ENCODE measurements at regions not wholly inside any gene's neighbourhood (a gene's known extent, or its start where the extent isn't known, plus 50 kb on each side); places are given as distances from the start of the nearest gene placed in this dataset.
"Not testable (repeated sequence)": the region's sequence is repeated elsewhere in the genome, so short reads cannot be mapped to it uniquely, and the experiment has no call there.

GRCh38 chr7:66467887-66468286 is 160.8 kb upstream of the KCTD7 start:
- H3K4me3 ChIP-seq (ENCODE audit: low read depth in 1 of 2, low read length in 2 of 2) = no peak overlapping the region
- no peaks in the 10 kb centered on the region for H3K9me3 ChIP-seq (ENCODE audit: control insufficient read depth in 2 of 2, insufficient read depth in 1 of 2, low read depth in 1 of 2, low read length in 1 of 2)
- no peaks in the 10 kb centered on the region for H3K27me3 ChIP-seq (ENCODE audit: control insufficient read depth in 1 of 2, insufficient read depth in 2 of 2, low read length in 2 of 2)
- H3K27ac ChIP-seq (ENCODE audit: low read depth in 2 of 2, low read length in 1 of 2) = no peak overlapping the region
- H3K36me3 ChIP-seq (ENCODE audit: control insufficient read depth in 2 of 2, insufficient read depth in 2 of 2, low read length in 1 of 2) = peaks cover 0 to 3% of the 10 kb centered on the region in 2 donors
- WGBS, 2 donors = 97 to 98% methylated on average over 2 of the region's 2 CpGs
- H3K4me1 ChIP-seq (ENCODE audit: control insufficient read depth in 2 of 2, insufficient read depth in 2 of 2, low read length in 1 of 2) = no peaks in the 10 kb centered on the region

GRCh38 chr7:66473064-66473463 is 155.6 kb upstream of the KCTD7 start:
- H3K4me3 ChIP-seq (ENCODE audit: low read depth in 1 of 2, low read length in 2 of 2); H3K36me3 ChIP-seq (ENCODE audit: control insufficient read depth in 2 of 2, insufficient read depth in 2 of 2, low read length in 1 of 2); H3K27me3 ChIP-seq (ENCODE audit: control insufficient read depth in 1 of 2, insufficient read depth in 2 of 2, low read length in 2 of 2); H3K9me3 ChIP-seq (ENCODE audit: control insufficient read depth in 2 of 2, insufficient read depth in 1 of 2, low read depth in 1 of 2, low read length in 1 of 2); H3K4me1 ChIP-seq (ENCODE audit: control insufficient read depth in 2 of 2, insufficient read depth in 2 of 2, low read length in 1 of 2); H3K27ac ChIP-seq (ENCODE audit: low read depth in 2 of 2, low read length in 1 of 2): not testable (repeated sequence)
- WGBS, 2 donors = 86 to 89% methylated on average over 3 of the region's 3 CpGs

GRCh38 chr7:66474441-66474840 is 154.2 kb upstream of the KCTD7 start:
- Histone ChIP-seq H3K9me3 (ENCODE audit: control insufficient read depth in 2 of 2, insufficient read depth in 1 of 2, low read depth in 1 of 2, low read length in 1 of 2) (no peaks in the 10 kb centered on the region), H3K27me3 (ENCODE audit: control insufficient read depth in 1 of 2, insufficient read depth in 2 of 2, low read length in 2 of 2) (no peaks in the 10 kb centered on the region), H3K27ac (ENCODE audit: low read depth in 2 of 2, low read length in 1 of 2) (no peak overlapping the region), H3K36me3 (ENCODE audit: control insufficient read depth in 2 of 2, insufficient read depth in 2 of 2, low read length in 1 of 2) (peaks cover 0 to 7% of the 10 kb centered on the region in 2 donors), H3K4me3 (ENCODE audit: low read depth in 1 of 2, low read length in 2 of 2) (no peak overlapping the region), H3K4me1 (ENCODE audit: control insufficient read depth in 2 of 2, insufficient read depth in 2 of 2, low read length in 1 of 2) (no peaks in the 10 kb centered on the region)
- WGBS, 2 donors = 96 to 98% methylated on average over 34 to 45 of the region's 45 CpGs

DNA sequence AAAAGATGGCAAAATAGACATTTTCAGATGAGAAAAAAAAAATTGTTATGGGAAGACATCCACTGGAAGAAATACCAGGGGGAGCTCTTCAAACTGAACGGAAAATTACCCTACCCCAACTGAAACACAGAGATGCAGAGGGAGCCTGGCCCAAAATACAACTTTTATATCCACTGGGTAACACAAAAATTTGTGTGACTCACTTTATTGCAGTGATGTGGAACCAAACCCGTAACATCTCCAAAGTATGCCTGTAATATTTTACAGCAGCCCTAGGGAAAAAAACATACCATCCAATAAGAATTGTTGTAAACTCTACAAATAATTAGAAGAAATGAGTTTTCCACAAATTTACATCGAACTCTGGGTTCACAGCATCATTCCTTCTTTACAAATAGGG is 152.6 kb upstream of the KCTD7 start:
- not testable (repeated sequence) for H3K27me3 ChIP-seq (ENCODE audit: control insufficient read depth in 1 of 2, insufficient read depth in 2 of 2, low read length in 2 of 2); H3K36me3 ChIP-seq (ENCODE audit: control insufficient read depth in 2 of 2, insufficient read depth in 2 of 2, low read length in 1 of 2); H3K4me3 ChIP-seq (ENCODE audit: low read depth in 1 of 2, low read length in 2 of 2); H3K9me3 ChIP-seq (ENCODE audit: control insufficient read depth in 2 of 2, insufficient read depth in 1 of 2, low read depth in 1 of 2, low read length in 1 of 2); H3K27ac ChIP-seq (ENCODE audit: low read depth in 2 of 2, low read length in 1 of 2); H3K4me1 ChIP-seq (ENCODE audit: control insufficient read depth in 2 of 2, insufficient read depth in 2 of 2, low read length in 1 of 2)
- 74 to 89% methylated on average over 3 of the region's 3 CpGs for WGBS, 2 donors

DNA sequence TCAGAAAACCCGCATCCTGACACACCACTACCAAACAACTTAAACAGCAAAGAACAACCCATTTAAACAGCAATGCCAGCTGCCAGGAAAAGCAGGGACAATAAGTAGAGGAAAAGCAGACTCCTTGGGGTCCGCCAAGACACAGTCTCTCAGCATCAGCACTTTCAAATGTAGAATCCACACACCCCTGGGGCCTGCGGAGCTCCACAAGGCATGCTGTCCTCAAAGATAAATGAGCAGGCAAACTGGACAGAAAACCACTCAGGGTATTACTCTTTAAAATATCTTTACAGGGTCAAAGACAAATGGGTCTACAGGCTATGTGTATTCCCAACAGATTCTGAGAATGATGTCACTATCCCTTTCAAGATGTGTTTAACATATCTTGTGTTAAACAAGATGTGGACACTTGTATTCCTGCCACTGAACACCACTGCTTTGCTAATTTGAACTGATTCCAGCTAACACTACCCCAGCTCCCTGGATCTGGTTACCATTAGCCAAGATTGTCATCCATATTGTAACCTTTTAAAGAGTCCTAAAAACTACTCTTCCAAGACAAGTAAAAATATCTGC is 150.8 kb upstream of the KCTD7 start:
- H3K9me3 ChIP-seq (ENCODE audit: control insufficient read depth in 2 of 2, insufficient read depth in 1 of 2, low read depth in 1 of 2, low read length in 1 of 2); H3K4me3 ChIP-seq (ENCODE audit: low read depth in 1 of 2, low read length in 2 of 2); H3K27ac ChIP-seq (ENCODE audit: low read depth in 2 of 2, low read length in 1 of 2); H3K36me3 ChIP-seq (ENCODE audit: control insufficient read depth in 2 of 2, insufficient read depth in 2 of 2, low read length in 1 of 2); H3K4me1 ChIP-seq (ENCODE audit: control insufficient read depth in 2 of 2, insufficient read depth in 2 of 2, low read length in 1 of 2); H3K27me3 ChIP-seq (ENCODE audit: control insufficient read depth in 1 of 2, insufficient read depth in 2 of 2, low read length in 2 of 2): not testable (repeated sequence)
- whole genome bisulfite sequencing, 2 donors = 90 to 94% methylated on average over 3 of the region's 3 CpGs

- not testable (repeated sequence) for H3K36me3 ChIP-seq (ENCODE audit: control insufficient read depth in 2 of 2, insufficient read depth in 2 of 2, low read length in 1 of 2); H3K9me3 ChIP-seq (ENCODE audit: control insufficient read depth in 2 of 2, insufficient read depth in 1 of 2, low read depth in 1 of 2, low read length in 1 of 2); H3K4me3 ChIP-seq (ENCODE audit: low read depth in 1 of 2, low read length in 2 of 2); H3K4me1 ChIP-seq (ENCODE audit: control insufficient read depth in 2 of 2, insufficient read depth in 2 of 2, low read length in 1 of 2); H3K27me3 ChIP-seq (ENCODE audit: control insufficient read depth in 1 of 2, insufficient read depth in 2 of 2, low read length in 2 of 2)
- H3K27ac ChIP-seq (ENCODE audit: low read depth in 2 of 2, low read length in 1 of 2) = peak overlapping the region; percentile 42 to 75
- WGBS, 2 donors = 71% methylated on average over 1 of the region's 1 CpG
Observed at GRCh38 chr7:66481229-66481628, 147.5 kb upstream of the KCTD7 start.

GRCh38 chr7:66489065-66489464 is 139.6 kb upstream of the KCTD7 start:
- not testable (repeated sequence) for H3K36me3 ChIP-seq (ENCODE audit: control insufficient read depth in 2 of 2, insufficient read depth in 2 of 2, low read length in 1 of 2); H3K27me3 ChIP-seq (ENCODE audit: control insufficient read depth in 1 of 2, insufficient read depth in 2 of 2, low read length in 2 of 2); H3K4me1 ChIP-seq (ENCODE audit: control insufficient read depth in 2 of 2, insufficient read depth in 2 of 2, low read length in 1 of 2); H3K9me3 ChIP-seq (ENCODE audit: control insufficient read depth in 2 of 2, insufficient read depth in 1 of 2, low read depth in 1 of 2, low read length in 1 of 2); H3K27ac ChIP-seq (ENCODE audit: low read depth in 2 of 2, low read length in 1 of 2); H3K4me3 ChIP-seq (ENCODE audit: low read depth in 1 of 2, low read length in 2 of 2)
- WGBS, 2 donors = 97 to 98% methylated on average over 8 of the region's 8 CpGs

- H3K4me3 ChIP-seq (ENCODE audit: low read depth in 1 of 2, low read length in 2 of 2); H3K36me3 ChIP-seq (ENCODE audit: control insufficient read depth in 2 of 2, insufficient read depth in 2 of 2, low read length in 1 of 2); H3K27me3 ChIP-seq (ENCODE audit: control insufficient read depth in 1 of 2, insufficient read depth in 2 of 2, low read length in 2 of 2); H3K4me1 ChIP-seq (ENCODE audit: control insufficient read depth in 2 of 2, insufficient read depth in 2 of 2, low read length in 1 of 2); H3K27ac ChIP-seq (ENCODE audit: low read depth in 2 of 2, low read length in 1 of 2); H3K9me3 ChIP-seq (ENCODE audit: control insufficient read depth in 2 of 2, insufficient read depth in 1 of 2, low read depth in 1 of 2, low read length in 1 of 2): not testable (repeated sequence)
- 45 to 51% methylated on average over 2 of the region's 2 CpGs for WGBS, 2 donors
Observed at GRCh38 chr7:66489741-66490140, 138.9 kb upstream of the KCTD7 start.

GRCh38 chr7:66490979-66491378 is 137.7 kb upstream of the KCTD7 start:
- not testable (repeated sequence) for H3K27ac ChIP-seq (ENCODE audit: low read depth in 2 of 2, low read length in 1 of 2); H3K4me1 ChIP-seq (ENCODE audit: control insufficient read depth in 2 of 2, insufficient read depth in 2 of 2, low read length in 1 of 2); H3K27me3 ChIP-seq (ENCODE audit: control insufficient read depth in 1 of 2, insufficient read depth in 2 of 2, low read length in 2 of 2); H3K4me3 ChIP-seq (ENCODE audit: low read depth in 1 of 2, low read length in 2 of 2); H3K9me3 ChIP-seq (ENCODE audit: control insufficient read depth in 2 of 2, insufficient read depth in 1 of 2, low read depth in 1 of 2, low read length in 1 of 2); H3K36me3 ChIP-seq (ENCODE audit: control insufficient read depth in 2 of 2, insufficient read depth in 2 of 2, low read length in 1 of 2)
- 85 to 91% methylated on average over 6 to 10 of the region's 11 CpGs for WGBS, 2 donors

DNA sequence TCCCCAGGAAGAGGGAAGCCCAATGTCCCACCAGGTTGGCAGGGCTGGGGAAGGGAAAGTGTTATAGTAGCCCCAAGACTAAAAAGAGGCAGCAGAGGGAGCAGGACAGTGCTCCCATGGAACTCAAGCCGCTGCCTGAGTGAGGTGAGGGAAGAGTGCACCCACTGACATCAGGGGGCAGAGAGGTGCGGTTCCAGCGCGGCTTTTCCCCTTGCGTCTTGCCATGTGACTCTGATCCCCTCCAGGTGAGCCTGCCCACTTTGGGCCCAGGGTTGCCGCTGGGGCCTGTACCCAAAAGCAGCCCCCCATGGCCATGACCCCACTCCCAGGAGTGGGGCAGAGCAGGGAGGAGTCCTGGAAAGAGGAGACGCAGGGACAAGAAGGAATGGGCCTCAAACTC is 136.3 kb upstream of the KCTD7 start:
- Histone ChIP-seq H3K27ac (ENCODE audit: low read depth in 2 of 2, low read length in 1 of 2) (peak overlapping the region; percentile 1 to 13), H3K4me3 (ENCODE audit: low read depth in 1 of 2, low read length in 2 of 2) (peak overlapping the region; percentile 67 to 83)
- not testable (repeated sequence) for H3K27me3 ChIP-seq (ENCODE audit: control insufficient read depth in 1 of 2, insufficient read depth in 2 of 2, low read length in 2 of 2); H3K4me1 ChIP-seq (ENCODE audit: control insufficient read depth in 2 of 2, insufficient read depth in 2 of 2, low read length in 1 of 2); H3K36me3 ChIP-seq (ENCODE audit: control insufficient read depth in 2 of 2, insufficient read depth in 2 of 2, low read length in 1 of 2); H3K9me3 ChIP-seq (ENCODE audit: control insufficient read depth in 2 of 2, insufficient read depth in 1 of 2, low read depth in 1 of 2, low read length in 1 of 2)
- 82 to 85% methylated on average over 7 of the region's 7 CpGs for WGBS, 2 donors

Data from esophagus (tissue), 2 donors.